CD4-positive, alpha-beta memory T cell (primary cell): ENCODE measurements at regions not wholly inside any gene's neighbourhood (a gene's known extent, or its start where the extent isn't known, plus 50 kb on each side); places are given as distances from the start of the nearest gene placed in this dataset.

Experiments used
- CTCF ChIA-PET: fragments of 350-600 bp; sonication (Branson Sonifier 250); formaldehyde crosslinking; loops from one replicate; lab custom pipeline; 2021; ENCODE audit warnings: inconsistent platforms; ENCODE audit not compliant: partially characterized antibody; lab: Charles Lee
- POLR2A ChIA-PET: fragments of 350-600 bp; sonication (Branson Sonifier 250); formaldehyde crosslinking; loops from one replicate; lab custom pipeline; 2021; ENCODE audit not compliant: partially characterized antibody; lab: Charles Lee
- DNase-seq, 5 donors: peaks; one replicate each; pipeline versions ENCODE4 v3.0.0 to v3.0.0-alpha.2; 2020 to 2022; ENCODE audit warnings: mixed read lengths in 1 of 5
- H3K27ac ChIP-seq: one replicate; pipeline ENCODE4 v1.7.0; 2013; ENCODE audit warnings: low read depth, low read length
- H3K27me3 ChIP-seq: 2 replicates; pipeline ENCODE4 v1.7.0; 2013; ENCODE audit warnings: mild to moderate bottlenecking, low read length, moderate library complexity; ENCODE audit not compliant: insufficient read depth
- H3K36me3 ChIP-seq: 2 replicates; pipeline ENCODE4 v1.7.0; 2013; ENCODE audit warnings: mild to moderate bottlenecking, low read length, moderate library complexity; ENCODE audit not compliant: insufficient read depth
- H3K4me1 ChIP-seq: 2 replicates; pipeline ENCODE4 v1.7.0; 2013; ENCODE audit warnings: mild to moderate bottlenecking, low read length, moderate library complexity; ENCODE audit not compliant: insufficient read depth
- H3K4me3 ChIP-seq, 2 donors: one replicate each; pipeline ENCODE4 v1.7.0; 2013; ENCODE audit warnings: low read length in 2 of 2, mild to moderate bottlenecking in 1 of 2
- H3K9me3 ChIP-seq, 2 donors: one replicate each; pipeline ENCODE4 v1.7.0; 2013; ENCODE audit warnings: low read length in 2 of 2, control low read depth in 1 of 2; ENCODE audit not compliant: control insufficient read depth in 1 of 2
- H3K27ac Mint-ChIP-seq, 7 donors: one replicate each; pipeline ENCODE4 v1.8.0; 2020 to 2021; ENCODE audit warnings: mixed read lengths in 7 of 7, mild to moderate bottlenecking in 6 of 7, inconsistent platforms in 3 of 7, moderate library complexity in 3 of 7
- H3K27me3 Mint-ChIP-seq, 2 donors: one replicate each; pipeline ENCODE4 v1.8.0; 2020 to 2021; ENCODE audit warnings: mixed read lengths in 2 of 2
- H3K36me3 Mint-ChIP-seq, 2 donors: one replicate each; pipeline ENCODE4 v1.8.0; 2020 to 2021; ENCODE audit warnings: mixed read lengths in 2 of 2, inconsistent platforms in 1 of 2, mild to moderate bottlenecking in 1 of 2
- H3K4me1 Mint-ChIP-seq, 4 donors: one replicate each; pipeline ENCODE4 v1.8.0; 2020 to 2021; ENCODE audit warnings: mixed read lengths in 4 of 4, mild to moderate bottlenecking in 1 of 4
- H3K4me3 Mint-ChIP-seq, 8 donors: one replicate each; pipeline ENCODE4 v1.8.0; 2020 to 2021; ENCODE audit warnings: mixed read lengths in 8 of 8, mild to moderate bottlenecking in 7 of 8, moderate library complexity in 6 of 8, inconsistent platforms in 3 of 8
- H3K9me3 Mint-ChIP-seq, 8 donors: one replicate each; pipeline ENCODE4 v1.8.0; 2020 to 2021; ENCODE audit warnings: mixed read lengths in 8 of 8, mild to moderate bottlenecking in 5 of 8, inconsistent platforms in 3 of 8, moderate library complexity in 1 of 8
- intact Hi-C: fragments of 100-400 bp; cut with micrococcal nuclease; formaldehyde crosslinking; loops from one replicate; pipeline ENCODE4 v1.15.1; 2023

DNA sequence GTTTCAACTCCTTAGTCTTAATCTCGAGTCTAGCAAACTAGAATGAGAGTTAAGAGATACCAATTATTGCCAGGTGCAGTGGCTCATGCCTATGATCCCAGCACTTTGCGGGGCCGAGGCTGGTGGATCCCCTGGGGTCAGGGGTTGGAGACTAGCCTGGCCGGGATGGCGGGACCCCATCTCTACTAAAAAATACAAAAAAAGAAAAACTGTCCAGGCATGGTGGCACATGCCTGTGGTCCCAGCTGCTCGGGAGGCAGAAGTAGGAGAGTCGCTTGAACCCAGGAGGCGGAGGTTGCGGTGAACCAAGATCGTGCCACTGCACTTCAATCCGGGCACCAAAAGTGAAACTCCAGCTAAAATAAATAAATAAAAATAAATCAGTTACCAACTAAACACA is 1119.5 kb upstream of the ATXN8OS start:
- no peaks in the 10 kb centered on the region for H3K36me3 ChIP-seq
- ChIA-PET POLR2A (no interaction called here), CTCF (no interaction called here)
- no peak overlapping the region for H3K27ac ChIP-seq
- H3K4me1 Mint-ChIP-seq, result no peaks in the 10 kb centered on the region
- intact Hi-C loops, result no loop called here
- DNase-seq, result no peak
- no peak overlapping the region for H3K27ac Mint-ChIP-seq
- peaks cover 0 to 17% (median 11%) of the 10 kb centered on the region in 8 donors for H3K9me3 Mint-ChIP-seq
- H3K27me3 Mint-ChIP-seq, result no peaks in the 10 kb centered on the region
- no peaks in the 10 kb centered on the region for H3K4me1 ChIP-seq
- H3K27me3 ChIP-seq, result no peaks in the 10 kb centered on the region
- H3K4me3 ChIP-seq, result no peak overlapping the region
- no peaks in the 10 kb centered on the region for H3K36me3 Mint-ChIP-seq
- no peaks in the 10 kb centered on the region for H3K9me3 ChIP-seq
- H3K4me3 Mint-ChIP-seq, result no peak overlapping the region

DNA sequence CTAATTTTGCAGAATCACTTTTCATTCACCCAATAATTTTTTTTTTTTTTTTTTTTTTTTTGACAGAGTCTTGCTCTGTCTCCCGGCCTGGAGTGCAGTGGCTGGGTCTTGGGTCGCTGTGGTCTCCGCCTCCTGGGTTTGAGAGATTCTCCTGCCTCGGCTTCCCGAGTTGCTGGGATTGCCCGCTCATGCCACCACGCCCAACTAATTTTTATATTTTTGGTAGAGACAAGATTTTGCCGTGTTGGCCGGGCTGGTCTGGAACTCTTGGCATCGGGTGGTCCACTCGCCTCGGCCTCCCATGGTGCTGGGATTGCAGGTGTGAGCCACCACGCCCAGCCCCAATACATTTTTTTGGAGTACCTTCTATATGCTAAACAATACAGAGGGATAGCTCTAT is 1120.0 kb upstream of the ATXN8OS start:
- ChIA-PET CTCF (no interaction called here), POLR2A (no interaction called here)
- Mint-ChIP-seq H3K27ac (no peak overlapping the region), H3K9me3 (peaks cover 0 to 16% (median 11%) of the 10 kb centered on the region in 8 donors), H3K4me3 (no peak overlapping the region), H3K4me1 (no peaks in the 10 kb centered on the region), H3K36me3 (no peaks in the 10 kb centered on the region), H3K27me3 (no peaks in the 10 kb centered on the region)
- no peaks in the 10 kb centered on the region for H3K4me1 ChIP-seq
- no peaks in the 10 kb centered on the region for H3K27me3 ChIP-seq
- no peak overlapping the region for H3K27ac ChIP-seq
- H3K4me3 ChIP-seq, result no peak overlapping the region
- DNase-seq, result no peak
- H3K36me3 ChIP-seq, result no peaks in the 10 kb centered on the region
- intact Hi-C loops, result no loop called here
- no peaks in the 10 kb centered on the region for H3K9me3 ChIP-seq

DNA sequence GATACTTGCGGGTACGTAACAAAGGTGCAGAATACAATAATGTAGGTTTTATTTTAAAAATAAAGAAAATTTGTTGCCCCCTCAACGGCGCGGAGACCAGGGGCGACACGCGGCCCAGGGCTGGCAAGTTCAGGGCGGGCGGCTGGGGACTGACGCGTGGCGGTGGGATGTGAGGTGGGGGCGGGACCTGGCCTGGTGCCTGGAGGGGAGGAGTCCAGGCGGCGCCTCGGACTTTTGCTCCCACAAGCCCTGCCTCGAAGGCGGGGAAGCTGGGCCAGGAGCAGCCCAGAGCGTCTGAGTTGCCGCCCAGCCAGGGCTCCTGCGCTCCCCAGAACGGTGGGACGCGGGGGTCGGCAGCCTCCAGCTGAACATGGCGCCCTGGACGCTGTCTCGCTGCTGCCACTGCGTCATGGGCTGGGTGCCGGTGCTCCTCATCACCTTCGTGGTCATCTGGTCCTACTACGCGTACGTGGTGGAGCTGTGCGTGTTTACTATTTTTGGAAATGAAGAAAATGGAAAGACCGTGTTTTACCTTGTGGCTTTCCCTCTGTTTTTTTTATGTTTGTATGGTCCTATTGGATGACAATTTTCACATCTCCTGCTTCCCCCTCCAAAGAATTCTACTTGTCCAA is 1122.8 kb upstream of the ATXN8OS start:
- intact Hi-C loops, result no loop called here
- Histone ChIP-seq H3K27ac (no peak overlapping the region), H3K4me1 (no peaks in the 10 kb centered on the region), H3K9me3 (no peaks in the 10 kb centered on the region), H3K36me3 (no peaks in the 10 kb centered on the region), H3K4me3 (no peak overlapping the region), H3K27me3 (no peaks in the 10 kb centered on the region)
- Mint-ChIP-seq H3K27ac (no peak overlapping the region), H3K9me3 (peaks cover 3 to 26% (median 17%) of the 10 kb centered on the region in 8 donors), H3K4me3 (no peak overlapping the region), H3K4me1 (no peaks in the 10 kb centered on the region), H3K27me3 (no peaks in the 10 kb centered on the region), H3K36me3 (no peaks in the 10 kb centered on the region)
- DNase-seq, result no peak
- CTCF ChIA-PET, result no interaction called here
- POLR2A ChIA-PET, result no interaction called here

DNA sequence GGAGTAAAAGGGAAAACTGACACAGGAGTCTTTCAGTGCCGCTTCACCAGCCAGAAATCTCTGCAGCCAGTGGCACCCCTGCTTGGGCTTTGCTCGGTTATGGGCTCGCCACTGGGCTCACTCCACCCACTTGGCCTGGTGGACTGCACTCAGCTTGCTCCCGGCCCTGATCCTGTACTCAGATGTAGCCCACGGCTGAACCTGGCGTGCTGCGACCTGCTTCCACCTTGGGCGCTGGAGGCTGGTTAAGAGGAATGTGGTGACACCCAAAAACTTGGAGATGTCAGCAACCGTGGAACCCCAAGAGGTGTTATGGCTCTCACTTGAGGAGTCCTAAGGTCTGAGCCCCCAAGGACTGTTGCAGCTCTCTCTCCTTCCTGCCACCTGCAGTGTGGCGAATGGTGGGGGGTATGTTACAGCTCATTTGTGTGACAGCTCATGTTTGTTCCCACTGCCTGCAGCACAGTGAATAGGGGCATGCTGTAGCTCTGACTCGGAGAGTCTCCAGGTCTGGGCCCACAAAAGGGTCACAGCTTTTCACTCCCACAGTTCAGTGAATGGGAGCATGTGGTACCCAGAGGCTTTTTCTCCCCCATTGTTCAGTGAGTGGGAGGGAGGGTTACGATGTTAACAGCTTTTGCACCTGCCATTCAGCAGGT is 1124.5 kb upstream of the ATXN8OS start:
- no peaks in the 10 kb centered on the region for H3K4me1 Mint-ChIP-seq
- no peaks in the 10 kb centered on the region for H3K36me3 ChIP-seq
- ChIA-PET POLR2A (no interaction called here), CTCF (no interaction called here)
- intact Hi-C loops, result no loop called here
- no peaks in the 10 kb centered on the region for H3K36me3 Mint-ChIP-seq
- peaks cover 3 to 32% (median 18%) of the 10 kb centered on the region in 8 donors for H3K9me3 Mint-ChIP-seq
- no peak overlapping the region for H3K4me3 Mint-ChIP-seq
- peak in 1 of 5 donors; percentile 33 for DNase-seq
- no peaks in the 10 kb centered on the region for H3K4me1 ChIP-seq
- no peak overlapping the region for H3K27ac ChIP-seq
- H3K9me3 ChIP-seq, result no peaks in the 10 kb centered on the region
- no peaks in the 10 kb centered on the region for H3K27me3 ChIP-seq
- H3K27me3 Mint-ChIP-seq, result no peaks in the 10 kb centered on the region
- H3K4me3 ChIP-seq, result no peak overlapping the region
- H3K27ac Mint-ChIP-seq, result no peak overlapping the region

DNA sequence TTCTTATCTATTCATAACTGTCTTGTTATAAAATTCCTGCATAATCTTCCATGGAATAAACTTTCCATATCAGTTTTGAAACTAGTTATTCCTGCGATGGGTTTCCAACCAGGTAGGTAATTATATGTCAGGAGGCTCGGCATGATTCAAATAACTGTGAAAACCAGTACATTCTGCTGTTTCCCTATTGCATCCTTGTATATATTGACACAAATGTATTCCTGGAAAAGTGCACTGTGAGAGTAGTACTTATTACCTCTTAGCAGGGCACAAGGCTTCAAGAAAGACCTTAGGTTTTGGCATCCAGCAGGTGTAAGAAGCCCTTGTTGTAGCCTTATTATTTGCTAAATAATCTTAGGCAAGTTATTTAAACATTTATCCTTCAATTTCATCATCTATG is 1131.3 kb upstream of the ATXN8OS start:
- Histone ChIP-seq H3K27me3 (no peaks in the 10 kb centered on the region), H3K36me3 (no peaks in the 10 kb centered on the region), H3K9me3 (no peaks in the 10 kb centered on the region), H3K27ac (no peak overlapping the region), H3K4me1 (no peaks in the 10 kb centered on the region), H3K4me3 (no peak overlapping the region)
- DNase-seq, result no peak
- intact Hi-C loops, result no loop called here
- H3K4me3 Mint-ChIP-seq, result no peak overlapping the region
- H3K27me3 Mint-ChIP-seq, result no peaks in the 10 kb centered on the region
- H3K9me3 Mint-ChIP-seq, result peaks cover 3 to 22% (median 7%) of the 10 kb centered on the region in 8 donors
- H3K27ac Mint-ChIP-seq, result no peak overlapping the region
- H3K36me3 Mint-ChIP-seq, result no peaks in the 10 kb centered on the region
- no peaks in the 10 kb centered on the region for H3K4me1 Mint-ChIP-seq
- POLR2A ChIA-PET, result no interaction called here
- CTCF ChIA-PET, result no interaction called here

DNA sequence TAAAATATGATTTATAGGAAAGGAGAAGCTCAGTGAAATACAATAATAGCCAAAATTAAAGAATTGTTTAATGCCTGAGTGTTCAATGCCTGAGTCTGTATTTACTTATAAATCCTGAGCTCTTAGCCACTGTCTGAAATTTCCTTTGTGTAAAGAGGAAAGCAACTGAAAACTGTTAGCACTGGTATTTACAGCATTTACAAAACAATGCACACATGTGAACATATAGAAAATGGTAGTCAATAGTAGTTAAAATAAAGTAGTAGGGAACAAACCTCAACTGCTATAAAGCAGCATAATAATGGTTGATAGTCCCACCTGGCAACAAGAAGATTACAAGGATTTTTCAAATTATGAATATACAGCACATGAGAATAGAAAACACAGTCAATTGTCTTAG is 1137.1 kb upstream of the ATXN8OS start:
- Histone ChIP-seq H3K4me1 (no peaks in the 10 kb centered on the region), H3K27me3 (no peaks in the 10 kb centered on the region), H3K27ac (no peak overlapping the region), H3K9me3 (no peaks in the 10 kb centered on the region), H3K4me3 (no peak overlapping the region), H3K36me3 (no peaks in the 10 kb centered on the region)
- ChIA-PET POLR2A (no interaction called here), CTCF (no interaction called here)
- Mint-ChIP-seq H3K4me3 (no peak overlapping the region), H3K4me1 (no peaks in the 10 kb centered on the region), H3K27ac (no peak overlapping the region), H3K27me3 (no peaks in the 10 kb centered on the region), H3K36me3 (no peaks in the 10 kb centered on the region), H3K9me3 (peaks cover 0 to 14% (median 2%) of the 10 kb centered on the region in 8 donors)
- DNase-seq, result no peak
- intact Hi-C loops, result no loop called here

DNA sequence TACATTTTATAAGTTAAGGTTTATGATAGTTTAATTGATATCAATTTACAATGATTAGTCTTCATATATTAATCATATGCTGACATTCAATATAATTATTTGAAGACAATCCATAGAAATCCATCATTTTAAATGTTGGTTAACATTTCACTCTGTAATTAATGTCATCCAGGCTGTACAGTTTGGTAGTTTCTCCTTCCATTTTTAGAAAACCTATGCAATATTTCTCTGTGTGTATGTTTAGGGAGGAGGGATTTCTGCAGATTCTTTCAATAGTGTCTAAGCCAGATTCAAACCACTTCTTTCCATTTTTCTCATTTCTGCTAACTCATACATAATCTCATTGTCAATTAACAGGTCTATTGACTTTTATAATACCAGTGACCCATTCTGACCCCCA is 1159.0 kb upstream of the ATXN8OS start:
- Histone ChIP-seq H3K36me3 (no peaks in the 10 kb centered on the region), H3K9me3 (no peaks in the 10 kb centered on the region), H3K27me3 (no peaks in the 10 kb centered on the region), H3K4me3 (no peak overlapping the region), H3K27ac (no peak overlapping the region), H3K4me1 (no peaks in the 10 kb centered on the region)
- Mint-ChIP-seq H3K4me3 (no peak overlapping the region), H3K27ac (no peak overlapping the region), H3K4me1 (no peaks in the 10 kb centered on the region), H3K9me3 (peaks cover 0 to 22% (median 13%) of the 10 kb centered on the region in 8 donors), H3K27me3 (no peaks in the 10 kb centered on the region), H3K36me3 (no peaks in the 10 kb centered on the region)
- ChIA-PET CTCF (no interaction called here), POLR2A (no interaction called here)
- no peak for DNase-seq
- intact Hi-C loops, result no loop called here
